Ovary (tissue), 3 donors: ENCODE measurements at regions not wholly inside any gene's neighbourhood (a gene's known extent, or its start where the extent isn't known, plus 50 kb on each side); places are given as distances from the start of the nearest gene placed in this dataset.

Source experiments
- EP300 ChIP-seq: sonication (generic); formaldehyde crosslinking; IDR thresholded peaks from one replicate; pipeline ENCODE4 v1.6.1; 2017; ENCODE audit warnings: antibody characterized with exemption
- TF ChIP-seq, protein P1 (sequence below), 3 donors: fragments of 450-650 bp in 2 of 3; fragments of 200-600 bp in 1 of 3; IDR thresholded peaks; one replicate each; pipeline versions ENCODE4 v1.5.1 to v1.8.0; 2016 to 2022; ENCODE audit warnings: antibody characterized with exemption in 3 of 3, mild to moderate bottlenecking in 1 of 3
- donor health status: DM: no; HTN: no; CAD: no.

DNA sequence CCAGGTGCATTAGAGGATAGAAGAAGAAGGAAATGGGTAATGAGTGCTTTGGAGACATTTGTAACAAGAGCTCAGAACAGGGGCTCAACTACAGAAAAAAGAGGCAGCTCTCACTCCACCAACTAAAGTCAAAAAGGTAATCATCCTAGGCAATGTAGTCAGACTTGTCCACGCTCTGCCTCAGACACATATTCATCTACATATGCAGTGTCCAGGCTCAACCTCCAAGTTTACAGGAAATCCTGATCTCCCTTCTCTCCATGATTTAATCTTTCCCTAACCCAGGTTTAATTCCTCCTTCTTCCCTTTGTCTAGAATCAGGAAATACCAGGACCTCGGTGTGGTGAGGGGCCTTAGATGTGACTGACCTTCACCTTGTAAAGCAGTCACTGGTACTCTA is 65.7 kb upstream of the SELENOP start:
- TF ChIP-seq, protein P1, sequence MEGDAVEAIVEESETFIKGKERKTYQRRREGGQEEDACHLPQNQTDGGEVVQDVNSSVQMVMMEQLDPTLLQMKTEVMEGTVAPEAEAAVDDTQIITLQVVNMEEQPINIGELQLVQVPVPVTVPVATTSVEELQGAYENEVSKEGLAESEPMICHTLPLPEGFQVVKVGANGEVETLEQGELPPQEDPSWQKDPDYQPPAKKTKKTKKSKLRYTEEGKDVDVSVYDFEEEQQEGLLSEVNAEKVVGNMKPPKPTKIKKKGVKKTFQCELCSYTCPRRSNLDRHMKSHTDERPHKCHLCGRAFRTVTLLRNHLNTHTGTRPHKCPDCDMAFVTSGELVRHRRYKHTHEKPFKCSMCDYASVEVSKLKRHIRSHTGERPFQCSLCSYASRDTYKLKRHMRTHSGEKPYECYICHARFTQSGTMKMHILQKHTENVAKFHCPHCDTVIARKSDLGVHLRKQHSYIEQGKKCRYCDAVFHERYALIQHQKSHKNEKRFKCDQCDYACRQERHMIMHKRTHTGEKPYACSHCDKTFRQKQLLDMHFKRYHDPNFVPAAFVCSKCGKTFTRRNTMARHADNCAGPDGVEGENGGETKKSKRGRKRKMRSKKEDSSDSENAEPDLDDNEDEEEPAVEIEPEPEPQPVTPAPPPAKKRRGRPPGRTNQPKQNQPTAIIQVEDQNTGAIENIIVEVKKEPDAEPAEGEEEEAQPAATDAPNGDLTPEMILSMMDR (IDR thresholded peaks at IDR 0.05) = no peak
- TF ChIP-seq EP300 = no peak
